Sigmoid colon (tissue), 4 donors: ENCODE measurements at regions not wholly inside any gene's neighbourhood (a gene's known extent, or its start where the extent isn't known, plus 50 kb on each side); places are given as distances from the start of the nearest gene placed in this dataset.

Source experiments
- CTCF ChIP-seq, 4 experiments: fragments of 450-650 bp in 3 of 4; fragments of 200-600 bp in 1 of 4; IDR thresholded peaks; one replicate each; pipeline ENCODE4 v1.5.1; 2016 to 2019; ENCODE audit warnings: antibody characterized with exemption in 4 of 4, mild to moderate bottlenecking in 3 of 4, moderate library complexity in 2 of 4
- EP300 ChIP-seq, 4 donors: sonication (generic); formaldehyde crosslinking; IDR thresholded peaks; one replicate each; pipeline ENCODE4 v1.6.1; 2017; ENCODE audit warnings: antibody characterized with exemption in 4 of 4
- POLR2A ChIP-seq, 2 donors: fragments of 450-650 bp; IDR thresholded peaks; one replicate each; pipeline ENCODE4 v1.6.1; 2016; ENCODE audit warnings: antibody characterized with exemption in 2 of 2, mild to moderate bottlenecking in 2 of 2, moderate library complexity in 2 of 2
- POLR2AphosphoS5 ChIP-seq, 4 donors: sonication (generic); formaldehyde crosslinking; IDR thresholded peaks; one replicate each; pipeline ENCODE4 v1.6.1; 2017; ENCODE audit warnings: antibody characterized with exemption in 4 of 4

- no peak for TF ChIP-seq CTCF (IDR thresholded peaks at IDR 0.05)
- TF ChIP-seq EP300 (IDR thresholded peaks at IDR 0.05) = no peak
- no peak for TF ChIP-seq POLR2A (IDR thresholded peaks at IDR 0.05)
- TF ChIP-seq POLR2AphosphoS5 (IDR thresholded peaks at IDR 0.05) = no peak
These were observed 206.7 kb downstream of the MOXD1 start for GRCh38 chr6:132194529-132194928.
